ENCODE measurements at regions not wholly inside any gene's neighbourhood (a gene's known extent, or its start where the extent isn't known, plus 50 kb on each side); places are given as distances from the start of the nearest gene placed in this dataset.

DNA sequence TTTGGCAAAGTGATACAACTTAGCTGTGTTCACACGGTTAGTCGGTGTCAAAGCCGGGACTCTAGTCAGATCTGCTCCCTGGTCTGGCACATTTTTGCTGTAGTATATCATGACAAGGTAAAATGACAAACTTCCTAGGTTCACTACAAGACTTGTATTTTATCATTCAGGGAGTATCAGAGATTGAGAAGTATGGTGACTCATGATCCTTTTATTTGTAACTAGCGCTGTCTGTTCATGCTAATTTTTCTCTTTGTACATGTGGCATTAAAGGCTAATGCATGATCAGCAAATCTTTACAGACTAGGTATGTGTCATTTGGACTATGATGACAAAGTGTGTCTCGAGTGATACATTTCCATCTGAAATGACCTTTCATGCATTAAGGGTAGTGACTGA, 326.7 kb downstream of the SIPA1L2 start:
- no peak for DNase-seq

DNA sequence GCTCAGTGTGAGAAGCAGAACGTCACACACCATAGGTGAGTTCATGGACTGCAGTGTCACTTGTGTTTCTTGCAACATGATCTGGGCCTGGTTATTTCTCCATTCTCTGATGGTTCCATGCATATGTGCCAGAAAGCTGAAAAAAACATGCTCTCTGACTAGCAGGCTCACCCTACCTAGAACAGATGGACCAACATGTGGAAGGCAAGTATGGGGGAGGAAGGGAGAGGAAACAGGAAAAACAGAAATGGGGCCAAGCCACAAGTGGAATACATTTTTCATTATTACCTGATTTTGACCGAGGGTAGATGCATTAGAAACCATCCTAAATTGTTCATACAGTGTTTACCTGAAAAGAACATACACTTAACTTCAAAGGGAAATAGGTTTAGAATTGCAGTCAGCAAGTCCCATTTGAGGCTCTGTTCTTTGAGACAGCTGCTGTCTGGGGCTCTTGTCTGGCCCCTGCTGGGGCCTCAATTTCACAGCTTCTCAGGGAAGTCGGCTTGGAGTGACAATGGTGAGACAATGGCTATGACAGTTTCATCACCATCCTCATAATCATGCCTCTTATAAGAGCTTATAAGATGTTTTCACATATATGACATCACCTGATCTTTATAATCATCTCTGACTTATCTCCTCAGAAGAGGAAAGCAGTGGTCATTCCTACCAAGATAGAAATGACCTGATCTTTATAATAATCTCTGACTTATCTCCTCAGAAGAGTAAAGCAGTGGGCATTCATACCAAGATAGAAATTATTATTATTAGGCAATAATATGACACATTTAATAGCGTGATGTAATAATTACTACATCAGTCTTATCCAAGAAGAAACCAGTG, 327.3 kb downstream of the SIPA1L2 start:
- DNase-seq: peak; percentile 98

GRCh38 chr1:232301246-232301645, 328.7 kb downstream of the SIPA1L2 start:
- DNase-seq: no peak

DNA sequence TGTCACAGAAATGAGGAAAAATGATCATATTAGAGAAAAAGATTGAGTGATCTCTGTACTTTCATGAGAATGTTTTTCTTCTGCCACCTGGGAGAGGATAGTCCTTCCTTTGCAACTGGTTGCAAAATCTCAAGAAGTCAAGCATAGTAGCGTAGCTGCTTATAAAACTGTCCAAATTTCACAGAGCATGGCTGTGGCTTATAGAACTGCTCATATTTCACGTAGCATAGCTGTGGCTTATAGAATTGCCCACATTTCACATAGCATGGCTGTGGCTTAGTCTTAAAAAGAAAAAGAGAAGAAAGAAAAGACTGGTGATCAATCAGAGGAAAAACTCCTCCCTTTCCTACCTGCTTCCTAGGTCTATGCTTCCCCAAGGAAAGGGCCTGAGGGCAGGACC, 329.5 kb downstream of the SIPA1L2 start:
- no peak for DNase-seq

DNA sequence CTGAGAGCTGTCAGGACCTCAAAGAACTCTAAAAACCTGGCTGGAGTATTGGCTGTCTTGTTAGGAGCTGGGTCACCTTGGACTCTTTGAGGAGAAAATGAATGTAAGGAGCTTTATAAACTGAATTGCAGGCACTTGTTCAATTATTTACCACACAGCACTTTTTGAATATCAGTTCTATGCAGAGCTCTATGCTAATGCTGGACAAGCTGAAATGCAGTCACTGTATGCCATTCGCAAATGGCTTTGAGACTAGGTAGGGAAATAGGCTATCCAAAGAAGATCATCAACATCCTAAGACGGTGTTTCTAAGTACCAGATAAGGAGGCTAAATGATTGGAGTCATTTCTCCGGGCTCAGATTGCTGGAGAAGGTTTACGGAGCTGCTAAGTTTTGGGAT, 333.5 kb downstream of the SIPA1L2 start:
- DNase-seq: no peak

GRCh38 chr1:232293361-232293760, 336.6 kb downstream of the SIPA1L2 start:
- no peak for DNase-seq

DNA sequence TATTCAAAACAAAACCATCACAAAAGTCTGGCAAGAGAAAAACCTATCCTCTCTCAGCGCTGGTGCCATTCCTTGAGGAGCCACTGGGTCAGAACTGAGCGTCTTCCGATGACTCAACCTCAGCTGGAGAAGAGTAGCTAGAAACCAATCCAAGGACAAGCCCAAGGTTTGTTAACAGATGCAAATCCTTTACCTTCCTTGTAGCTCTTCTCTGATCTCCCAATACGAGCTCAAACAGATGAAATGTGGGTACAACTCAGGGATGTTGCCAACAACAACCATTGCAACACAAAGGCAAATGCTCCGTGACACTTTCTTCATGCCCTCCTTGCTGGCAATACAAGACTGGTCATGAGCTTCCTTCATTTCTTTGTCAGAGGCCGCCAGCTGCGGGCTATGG, 337.1 kb downstream of the SIPA1L2 start:
- DNase-seq: peak; percentile 82

- DNase-seq: no peak
Measured at GRCh38 chr1:232292239-232292638, 337.7 kb downstream of the SIPA1L2 start.

- DNase-seq: no peak
Measured at GRCh38 chr1:232291681-232292080, 338.3 kb downstream of the SIPA1L2 start.

GRCh38 chr1:232291261-232291660, 338.7 kb downstream of the SIPA1L2 start:
- no peak for DNase-seq

DNA sequence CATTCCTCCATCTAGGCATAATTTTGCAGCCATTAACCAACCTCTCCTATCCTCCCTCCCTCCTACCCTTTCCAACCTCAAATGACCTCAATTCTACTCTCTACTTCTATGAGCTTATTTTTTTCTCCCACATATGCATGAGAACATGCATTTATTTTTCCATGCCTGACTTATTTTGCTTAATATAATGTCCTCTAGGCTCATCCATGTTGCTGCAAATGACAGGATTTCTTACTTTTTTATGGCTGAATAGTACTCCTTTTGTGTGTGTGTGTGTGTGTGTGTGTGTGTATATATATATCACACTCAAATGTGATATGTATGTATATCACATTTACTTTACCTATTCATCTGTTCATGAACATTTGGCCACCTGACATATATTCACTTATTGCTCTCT, 339.4 kb downstream of the SIPA1L2 start:
- DNase-seq: no peak

- DNase-seq: no peak
Measured at GRCh38 chr1:232287676-232288569, 342.0 kb downstream of the SIPA1L2 start.

DNA sequence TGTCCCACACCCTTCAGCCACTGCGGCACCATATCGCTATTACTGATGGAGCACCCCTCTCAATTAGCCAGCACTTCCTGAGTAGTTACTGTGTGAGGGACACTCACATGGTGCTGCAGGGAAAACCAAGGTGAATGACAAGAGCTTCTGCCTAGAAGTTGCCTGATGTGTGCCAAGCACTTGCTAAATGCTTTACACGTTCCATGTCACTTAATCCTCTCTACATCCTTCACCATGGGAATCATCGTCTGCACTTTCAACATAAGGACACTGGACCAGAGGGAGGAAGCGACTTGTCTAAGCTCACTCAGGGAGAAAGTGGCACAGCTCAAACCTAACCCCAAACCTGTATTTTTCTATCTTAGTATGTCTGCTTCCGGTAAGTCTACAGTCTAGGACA, 344.8 kb downstream of the SIPA1L2 start:
- no peak for DNase-seq

- no peak for DNase-seq
Measured at GRCh38 chr1:232283864-232284263, 346.1 kb downstream of the SIPA1L2 start.

GRCh38 chr1:232282498-232282897, 347.4 kb downstream of the SIPA1L2 start:
- no peak for DNase-seq

DNA sequence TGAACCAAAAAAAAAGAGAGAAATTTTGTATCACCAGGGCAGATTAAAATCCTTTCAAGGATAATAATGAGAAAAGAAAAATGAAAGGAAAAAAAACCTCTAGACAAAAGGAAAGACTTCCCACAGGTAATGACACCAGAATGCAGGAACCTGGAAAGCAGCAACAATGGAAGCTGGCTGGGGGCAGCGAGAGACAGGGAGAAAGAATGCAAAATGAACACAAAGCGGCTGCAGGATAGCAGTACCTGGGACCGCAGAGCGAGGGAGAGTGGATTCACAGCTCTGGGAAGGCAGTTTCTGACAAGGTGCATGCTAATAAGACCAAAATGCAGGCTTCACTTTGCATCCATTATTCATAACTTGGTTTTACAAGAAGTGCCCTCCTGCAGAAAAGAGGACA, 349.0 kb downstream of the SIPA1L2 start:
- DNase-seq: no peak

GRCh38 chr1:232279909-232280400, 350.0 kb downstream of the SIPA1L2 start:
- no peak for DNase-seq

GRCh38 chr1:232278925-232279324, 351.0 kb downstream of the SIPA1L2 start:
- DNase-seq: no peak

- DNase-seq: no peak
Measured at GRCh38 chr1:232276651-232277050, 353.3 kb downstream of the SIPA1L2 start.

- no peak for DNase-seq
Measured at GRCh38 chr1:232274999-232275710, 354.8 kb downstream of the SIPA1L2 start.

GRCh38 chr1:232274236-232274855, 355.6 kb downstream of the SIPA1L2 start:
- DNase-seq: no peak

DNA sequence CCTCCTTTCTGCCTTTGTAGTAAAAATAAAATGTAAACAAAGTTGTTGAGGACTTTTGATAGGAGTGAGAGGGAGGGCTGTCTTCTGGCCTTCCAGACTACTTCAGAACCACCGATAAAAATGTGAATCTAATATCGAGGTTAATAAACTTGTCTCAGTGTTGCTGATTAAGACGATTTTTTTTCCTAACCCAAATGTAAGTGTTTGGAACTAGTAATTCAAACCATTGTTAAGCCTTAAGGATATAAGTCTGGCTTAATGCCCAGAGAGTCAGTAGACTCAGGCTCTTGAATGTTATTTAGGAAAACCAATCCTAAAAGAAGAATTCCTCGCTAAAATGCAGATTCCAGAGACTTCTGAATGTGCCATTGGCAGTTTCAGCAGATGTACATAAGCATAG, 356.9 kb downstream of the SIPA1L2 start:
- no peak for DNase-seq

All from NCI-H2171 treated with DMSO at 0.1 percent for 48 hours (cell line).